Anterior cingulate cortex (tissue), 58 donors: ENCODE measurements at regions not wholly inside any gene's neighbourhood (a gene's known extent, or its start where the extent isn't known, plus 50 kb on each side); places are given as distances from the start of the nearest gene placed in this dataset.

Experiments used
- DNase-seq, 58 donors: peaks; one replicate each; lab custom pipeline; 2025; lab: John Stamatoyannopoulos, UW

DNA sequence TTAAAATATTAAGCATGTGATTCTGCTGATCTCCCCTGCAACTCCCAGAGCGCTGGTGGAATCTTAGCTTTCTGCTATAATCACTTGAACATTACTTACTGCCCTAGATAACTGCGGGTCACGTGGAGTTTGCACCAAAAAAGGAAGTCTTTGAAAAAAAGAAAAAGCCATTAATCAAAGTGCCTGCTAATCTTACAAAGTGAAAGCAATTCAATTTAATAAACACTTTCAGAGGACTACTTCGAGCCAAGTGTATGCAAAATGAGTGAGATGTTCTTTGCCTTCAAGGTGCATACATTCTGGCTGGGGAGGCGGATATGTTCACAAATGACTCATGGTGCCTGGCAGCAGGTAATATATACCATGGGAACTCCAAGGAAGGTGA, 109.9 kb upstream of the GAP43 start:
- DNase-seq, result no peak

DNA sequence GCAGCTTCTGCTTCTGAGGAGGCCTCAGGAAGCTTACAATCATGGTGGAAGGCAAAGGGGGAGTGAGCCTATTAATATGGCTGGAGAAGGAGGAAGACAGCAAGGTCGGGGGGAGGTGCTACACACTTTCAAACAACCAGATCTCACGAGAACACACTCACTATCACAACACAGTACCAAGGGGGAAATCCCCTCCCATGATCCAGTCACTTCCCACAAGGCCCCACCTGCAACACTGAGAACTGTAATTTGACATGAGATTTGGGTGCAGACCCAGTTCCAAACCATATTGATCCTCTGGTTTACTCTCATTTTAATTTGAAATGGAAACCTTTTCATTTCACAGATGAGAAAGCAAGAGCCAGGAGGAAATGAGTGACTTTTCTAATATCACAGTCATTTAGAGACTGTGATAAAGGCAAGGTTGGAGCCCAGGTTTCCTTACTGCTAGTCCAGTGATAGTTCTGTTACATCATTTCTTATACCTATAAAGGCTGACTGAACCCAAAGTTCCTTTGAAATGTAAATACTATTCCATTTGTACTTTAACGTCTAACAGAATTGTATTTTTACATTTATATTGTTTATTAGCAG, 105.8 kb upstream of the GAP43 start:
- DNase-seq, result no peak

DNA sequence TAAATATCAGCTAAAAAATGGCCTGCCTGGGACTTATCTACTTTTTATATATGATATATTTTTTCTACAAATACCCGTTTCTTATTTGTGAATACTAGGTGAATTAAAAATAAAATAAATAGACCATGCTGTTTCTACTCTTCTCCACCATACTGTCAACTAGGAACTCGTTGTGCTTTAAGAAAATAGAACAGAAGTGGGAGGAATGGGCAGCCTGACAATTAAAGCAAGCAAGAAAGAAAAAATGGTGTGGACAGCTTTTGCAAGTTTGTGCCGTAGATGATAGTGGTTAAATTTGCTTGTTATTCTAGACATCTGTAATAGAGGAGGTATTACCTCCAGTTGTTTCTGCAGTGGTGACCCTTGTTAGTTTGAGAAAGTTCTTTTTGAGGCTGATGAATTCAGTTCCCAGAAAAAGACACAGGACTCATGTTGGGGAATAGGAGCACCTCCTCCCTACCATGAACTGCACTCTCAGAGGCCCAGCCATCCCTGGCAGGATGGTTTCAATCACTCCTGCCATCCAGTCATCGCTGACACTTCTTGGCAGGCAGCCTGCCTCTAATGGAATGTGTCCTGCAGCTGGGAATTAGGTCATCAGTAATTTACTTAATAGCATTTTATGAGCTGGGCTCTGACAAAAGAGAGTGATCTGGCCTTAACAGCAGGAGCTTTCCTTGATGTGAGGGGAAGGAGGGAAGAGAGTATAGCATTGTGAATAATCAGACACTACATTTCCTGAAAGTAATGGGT, 105.0 kb upstream of the GAP43 start:
- DNase-seq, result peak in 8 of 58 donors; percentile 3 to 31 (median 12)

DNA sequence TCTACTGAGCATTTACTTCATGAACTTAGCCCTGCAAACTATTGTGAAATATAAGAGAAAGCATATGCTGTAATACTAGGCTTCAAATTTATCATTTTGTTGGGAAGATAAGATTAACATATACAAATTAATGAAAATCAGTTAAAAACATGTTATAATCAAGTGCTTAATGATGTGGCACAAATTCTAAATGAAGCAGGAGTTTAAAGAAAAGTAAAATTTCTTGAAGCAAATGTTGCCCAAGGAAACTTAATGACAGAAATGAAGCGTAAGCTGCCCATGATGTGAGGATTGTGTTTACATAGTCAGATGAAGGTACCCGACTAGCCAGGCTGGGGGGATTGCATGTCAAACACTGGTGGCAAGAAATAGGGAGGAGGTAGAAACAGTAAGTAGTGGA, 103.1 kb upstream of the GAP43 start:
- no peak for DNase-seq

DNA sequence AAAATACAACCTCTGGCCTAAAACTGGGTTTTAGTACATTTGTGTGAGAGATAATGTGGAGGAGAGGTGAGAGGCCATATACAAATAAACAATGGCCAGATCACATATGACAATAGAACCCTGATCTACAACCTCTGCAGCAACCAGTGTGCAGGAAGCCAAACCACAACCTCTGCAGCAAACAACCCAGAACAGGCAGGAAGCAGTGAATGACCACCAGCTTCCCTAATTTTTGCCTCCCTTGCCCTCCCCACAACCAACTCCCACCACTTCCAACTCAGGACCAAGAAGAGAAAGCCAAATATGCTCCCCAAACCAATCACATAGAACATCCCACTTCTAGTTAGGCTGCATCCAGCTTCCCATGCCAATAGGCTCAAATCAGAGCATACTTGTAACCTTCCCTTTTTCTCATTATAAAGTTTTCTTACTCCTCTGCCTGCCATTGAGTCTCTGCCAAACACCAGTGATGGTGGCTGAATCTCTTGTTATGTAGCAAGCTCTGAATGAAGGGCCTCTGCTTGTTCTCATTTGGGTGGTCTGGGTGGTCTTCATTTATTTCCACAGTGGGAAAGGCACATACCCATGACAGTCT, 102.6 kb upstream of the GAP43 start:
- no peak for DNase-seq

DNA sequence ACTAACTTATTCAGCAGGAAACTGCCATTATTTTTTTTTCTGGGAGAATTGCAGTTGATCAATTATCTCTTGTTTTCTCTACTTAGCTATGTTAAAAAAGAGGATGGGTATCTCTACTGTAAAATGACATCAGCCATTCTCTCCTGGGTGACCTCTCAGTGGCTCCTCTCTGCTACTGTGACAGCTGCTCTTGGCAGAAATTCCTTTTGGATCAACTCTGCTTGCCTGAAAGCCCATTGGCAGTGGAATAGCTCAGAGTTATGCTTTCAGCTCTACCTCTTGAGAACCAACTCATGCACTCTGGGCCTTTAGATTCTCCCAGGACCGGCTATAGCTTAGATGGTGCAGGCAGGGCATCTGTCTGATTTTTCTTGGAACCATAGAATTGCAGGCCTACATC, 99.9 kb upstream of the GAP43 start:
- DNase-seq, result no peak

DNA sequence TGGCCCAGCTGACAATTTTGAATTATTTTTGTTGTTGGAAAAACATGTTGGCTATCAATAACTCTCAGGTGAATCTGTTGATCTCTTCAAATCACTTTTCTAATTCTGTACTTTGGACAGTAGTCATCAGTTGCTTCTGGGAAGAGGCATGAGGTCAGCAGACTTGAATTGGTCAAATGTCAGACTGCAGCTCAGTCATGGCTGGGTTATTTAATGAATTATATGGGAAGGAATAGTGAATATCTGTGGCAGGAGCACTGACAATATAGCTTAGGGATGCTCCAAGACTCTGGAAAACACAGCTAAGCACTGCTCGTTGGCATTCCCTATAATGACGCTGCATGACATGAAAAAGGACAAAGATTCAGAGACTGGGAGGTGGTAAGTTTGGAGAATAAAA, 98.8 kb upstream of the GAP43 start:
- no peak for DNase-seq

DNA sequence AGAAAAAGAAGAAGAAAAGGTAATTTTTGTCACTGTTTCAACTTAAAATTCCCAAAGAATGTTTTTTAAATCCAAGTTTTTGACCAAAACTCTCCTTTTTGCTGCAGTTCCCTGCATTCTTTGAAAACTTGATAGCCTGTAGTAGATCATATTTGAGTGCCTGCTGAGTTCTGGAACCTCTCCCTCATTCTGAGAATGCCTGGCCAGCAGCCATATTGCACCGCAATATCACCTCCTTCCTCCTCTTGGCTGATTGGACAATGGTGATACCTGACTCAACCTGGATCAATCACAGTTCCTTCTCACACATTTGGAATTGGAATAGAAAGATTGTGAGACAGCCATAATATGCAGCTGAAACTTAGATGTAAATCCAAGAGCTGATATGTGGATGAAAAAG, 97.6 kb upstream of the GAP43 start:
- peak in 1 of 58 donors; percentile 2 for DNase-seq

DNA sequence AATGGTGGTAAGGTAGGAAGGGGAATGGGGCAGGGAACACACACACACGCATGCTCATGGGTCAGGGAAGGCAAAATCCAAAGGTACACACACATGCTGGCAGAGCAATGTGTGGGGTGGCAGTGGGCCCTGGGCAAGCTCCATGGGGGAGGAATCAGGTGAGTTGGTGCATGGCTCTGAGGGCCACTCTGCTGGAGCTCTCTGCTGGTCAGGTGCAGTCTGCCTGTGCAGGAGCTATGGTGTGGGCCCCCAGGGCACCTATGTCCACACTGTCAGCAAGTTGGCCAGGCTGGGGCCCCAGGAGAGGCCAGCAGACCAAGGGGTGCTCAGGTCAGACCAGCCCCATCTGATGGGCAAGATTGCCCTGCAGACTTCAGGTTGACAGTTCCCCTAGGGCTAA, 90.1 kb upstream of the GAP43 start:
- no peak for DNase-seq

DNA sequence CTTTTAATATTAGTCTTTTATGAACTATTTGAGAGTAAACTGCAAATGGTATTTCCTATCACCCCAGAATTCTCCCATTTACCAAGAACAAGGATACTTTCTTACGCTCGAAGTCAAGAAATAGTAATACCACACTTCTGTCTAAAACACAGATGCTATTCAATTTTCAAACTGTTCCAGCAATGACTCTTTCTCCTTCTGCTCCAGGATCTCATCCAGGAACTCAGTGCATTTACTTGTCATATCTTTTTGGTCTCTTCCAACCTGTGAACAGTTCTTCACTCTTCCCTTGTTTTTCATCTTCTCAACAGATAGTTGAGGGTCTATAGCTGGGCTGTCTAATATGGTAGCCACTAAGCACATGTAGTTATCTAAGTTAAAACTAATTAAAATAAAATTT, 87.1 kb upstream of the GAP43 start:
- DNase-seq, result no peak

DNA sequence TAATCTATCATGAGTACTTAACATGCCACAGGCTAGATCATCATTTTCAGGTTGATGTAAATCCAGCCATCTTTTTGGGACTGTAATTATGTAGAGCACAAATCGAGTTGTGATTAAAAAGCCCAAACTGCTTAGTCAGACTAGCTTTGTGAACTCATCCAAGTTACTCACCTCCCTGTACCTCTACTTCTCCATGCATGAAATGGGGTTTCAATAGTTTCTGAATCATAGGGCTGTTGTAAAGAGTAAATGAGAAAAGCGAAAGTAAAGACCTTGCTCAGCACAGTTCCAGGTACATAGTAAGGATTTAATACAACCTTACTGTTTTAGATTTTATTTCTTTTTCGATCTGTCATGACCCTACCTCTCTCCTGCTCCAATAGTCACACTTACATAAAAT, 85.6 kb upstream of the GAP43 start:
- DNase-seq, result no peak

DNA sequence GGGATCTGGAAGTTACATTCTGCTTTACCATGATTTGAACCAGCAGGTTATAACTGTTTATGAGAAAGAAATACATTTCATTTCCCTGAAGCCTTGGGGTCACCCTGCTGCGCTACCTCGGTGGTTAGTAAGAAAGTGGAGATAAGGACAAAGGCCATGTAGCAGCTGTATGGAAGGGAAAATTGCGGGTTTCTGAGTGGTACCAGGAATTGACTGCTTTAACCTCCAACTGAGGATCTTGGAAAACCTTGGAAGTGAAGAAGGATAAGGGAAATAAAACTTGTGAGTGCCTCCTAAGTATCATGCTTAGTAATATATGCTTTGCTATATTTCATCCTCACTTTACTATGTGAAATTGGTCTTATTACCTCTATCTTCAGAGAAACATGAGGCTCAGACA, 76.1 kb upstream of the GAP43 start:
- DNase-seq, result no peak

DNA sequence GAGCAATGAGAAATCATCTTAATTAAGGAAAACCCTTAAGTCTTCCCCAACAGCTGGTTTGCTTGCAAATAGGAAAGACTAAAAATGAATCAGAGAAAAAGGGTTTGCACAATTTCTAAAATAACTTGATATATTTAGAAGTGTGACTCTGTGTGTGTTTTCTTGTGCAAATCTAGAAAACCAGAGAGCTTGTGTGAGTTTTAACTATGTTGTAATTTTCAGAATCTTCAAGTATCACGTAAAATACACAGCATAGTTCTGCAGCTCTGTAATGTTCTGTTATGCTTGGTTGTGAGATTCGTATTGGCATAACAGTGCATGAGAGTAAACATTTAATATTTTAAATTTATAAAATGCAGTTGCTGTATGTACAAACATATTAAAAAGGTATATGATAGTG, 74.7 kb upstream of the GAP43 start:
- no peak for DNase-seq

DNA sequence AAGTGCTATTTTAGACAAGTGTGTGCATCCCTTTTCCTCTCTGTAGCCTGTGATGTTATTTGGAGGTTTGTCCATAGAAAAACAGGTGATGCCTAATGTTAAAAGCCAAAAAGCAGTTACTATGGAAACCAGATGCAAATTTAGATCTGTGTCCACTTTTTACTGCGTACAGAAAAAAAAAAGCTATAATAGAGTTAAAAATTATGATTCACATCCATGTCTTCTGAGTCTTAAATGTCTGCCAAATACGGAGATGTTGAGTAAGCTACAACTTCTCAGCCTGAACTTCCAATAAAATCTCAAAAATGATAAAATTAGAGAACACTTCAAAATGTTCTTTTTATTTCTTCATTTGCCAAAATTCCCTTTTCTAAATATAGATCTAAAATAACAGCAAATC, 74.2 kb upstream of the GAP43 start:
- DNase-seq, result no peak

DNA sequence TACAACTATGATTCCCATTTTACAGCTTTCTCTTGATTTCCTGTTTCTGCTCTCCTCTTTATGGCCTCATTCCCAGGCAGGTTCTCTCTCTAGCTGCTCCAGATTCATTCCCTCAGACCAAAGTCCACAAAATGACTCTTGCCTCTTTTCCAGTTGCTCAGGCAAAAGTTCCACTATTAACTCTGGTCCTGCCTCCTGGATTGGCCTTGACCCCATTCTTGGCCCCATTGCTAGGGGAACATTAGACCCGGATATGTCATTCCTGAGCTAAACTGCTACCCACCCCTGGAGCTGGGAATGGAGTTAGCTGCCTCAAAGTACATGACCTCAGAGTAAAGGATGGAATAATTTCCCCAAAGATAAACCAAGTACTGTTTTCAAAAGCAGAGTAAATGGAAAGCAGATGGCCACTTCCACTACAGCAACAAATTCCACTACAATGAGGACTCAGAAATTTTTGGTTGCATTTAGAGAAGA, 73.0 kb upstream of the GAP43 start:
- DNase-seq, result peak in 1 of 58 donors; percentile 0

DNA sequence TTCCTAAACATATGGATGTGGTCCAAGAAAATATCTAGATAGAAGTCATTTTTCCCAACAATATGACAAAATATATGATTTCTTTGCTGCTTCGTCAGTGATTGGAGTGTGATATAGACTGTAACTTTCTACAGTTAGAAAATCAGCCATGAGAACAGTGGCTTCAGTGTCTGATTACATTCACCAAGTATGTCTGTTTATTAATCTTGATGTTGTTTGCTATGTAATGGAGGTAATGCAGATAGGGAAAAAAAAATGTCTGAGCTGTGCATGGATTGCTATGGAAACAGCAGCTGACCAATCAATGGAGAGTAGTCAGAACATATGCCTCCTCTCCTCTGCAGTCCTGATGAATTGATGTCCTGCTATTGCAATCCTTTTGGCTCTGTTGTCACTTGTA, 72.3 kb upstream of the GAP43 start:
- peak in 2 of 58 donors; percentile 1 to 2 for DNase-seq

DNA sequence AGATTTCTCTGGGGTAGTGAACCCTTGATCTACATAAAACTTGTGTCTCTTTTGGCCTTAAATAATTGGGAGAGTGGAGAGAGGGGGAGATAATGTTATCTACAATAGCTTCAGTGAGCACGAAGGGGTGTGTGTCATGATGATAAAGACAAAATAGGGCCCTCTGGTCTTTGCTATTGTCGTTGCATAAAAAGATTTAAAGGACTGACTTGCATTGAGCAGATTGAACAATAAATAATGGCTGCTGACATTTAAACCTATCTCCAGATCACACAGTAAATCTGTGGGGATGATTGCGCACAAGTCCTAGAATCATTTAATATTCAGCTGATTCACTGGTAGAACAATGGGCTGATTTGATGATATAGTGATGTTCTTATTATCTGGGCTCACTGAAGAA, 71.3 kb upstream of the GAP43 start:
- DNase-seq, result no peak

DNA sequence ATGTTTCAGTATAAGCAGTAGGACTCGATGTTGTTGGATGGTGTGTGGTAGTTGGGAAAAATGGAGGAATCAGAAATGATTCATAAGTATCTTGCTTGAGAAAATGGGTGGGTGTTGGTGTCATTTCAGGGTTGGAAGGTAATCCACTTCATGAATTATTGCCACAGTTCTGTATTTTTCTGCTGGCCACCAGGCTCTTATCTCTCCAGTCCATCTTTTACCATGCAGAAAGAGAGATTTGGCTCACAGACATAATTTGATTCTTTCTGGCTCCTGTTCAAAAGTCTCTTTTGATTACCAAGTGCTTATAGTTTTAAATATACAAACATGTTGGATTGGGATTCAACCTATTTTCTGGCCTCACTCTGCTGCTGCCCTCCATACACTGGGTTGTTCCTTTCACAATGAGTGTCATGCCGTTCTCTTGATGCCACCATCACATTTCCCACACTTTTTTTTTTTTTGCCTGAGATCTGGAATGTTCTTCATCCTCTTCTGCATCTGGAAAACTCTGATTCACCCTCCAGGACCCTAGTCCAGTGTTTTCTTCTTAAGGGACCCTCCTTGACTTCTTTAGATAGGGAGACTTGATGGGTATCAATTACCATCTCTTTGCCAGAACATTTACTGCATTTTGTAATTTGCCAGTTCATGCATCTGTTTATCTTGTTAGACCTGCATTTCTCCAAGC, 69.4 kb upstream of the GAP43 start:
- no peak for DNase-seq

DNA sequence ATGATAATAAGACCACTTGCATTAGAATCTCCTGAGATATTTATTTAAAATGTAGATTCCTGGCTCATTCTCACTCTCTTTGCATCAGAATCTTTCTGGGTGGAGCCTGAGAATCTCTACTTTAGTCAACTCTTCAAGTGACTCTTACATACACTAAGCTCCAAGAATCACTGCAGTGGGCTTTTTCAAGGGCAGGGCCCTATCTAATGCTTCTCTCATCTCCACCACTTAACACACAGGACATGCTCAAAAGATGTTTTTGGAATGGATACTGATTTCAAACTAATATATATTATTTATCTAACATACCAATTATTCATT, 68.9 kb upstream of the GAP43 start:
- no peak for DNase-seq

DNA sequence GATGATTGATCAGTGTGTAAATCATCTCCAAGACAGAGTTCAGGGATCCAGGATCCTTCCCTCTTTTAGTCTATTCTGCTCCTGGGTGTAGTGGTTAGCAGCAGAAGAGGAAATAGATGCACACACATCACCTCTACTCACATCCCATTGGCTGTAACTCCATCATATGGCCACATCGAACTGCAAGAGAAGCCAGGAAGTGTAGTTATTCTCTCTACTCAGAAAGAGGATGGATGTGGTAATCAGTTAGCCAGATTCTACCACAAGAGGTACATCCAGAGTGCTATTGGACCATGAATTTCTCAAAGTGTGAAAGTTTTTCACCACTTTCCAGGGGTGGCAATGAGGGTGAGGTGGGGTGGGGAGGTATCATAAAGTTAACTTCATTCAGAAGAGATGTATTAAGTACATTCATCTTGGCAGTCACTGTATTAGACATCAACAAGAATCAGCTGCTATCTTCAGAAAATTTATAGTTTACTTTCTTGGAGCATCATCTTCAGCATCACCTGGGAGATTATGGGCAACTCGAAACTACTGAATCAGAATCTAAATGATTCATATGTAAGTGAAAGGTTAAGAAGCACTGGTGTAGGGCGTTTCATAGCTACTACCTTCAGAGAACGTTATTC, 60.6 kb upstream of the GAP43 start:
- DNase-seq, result no peak

DNA sequence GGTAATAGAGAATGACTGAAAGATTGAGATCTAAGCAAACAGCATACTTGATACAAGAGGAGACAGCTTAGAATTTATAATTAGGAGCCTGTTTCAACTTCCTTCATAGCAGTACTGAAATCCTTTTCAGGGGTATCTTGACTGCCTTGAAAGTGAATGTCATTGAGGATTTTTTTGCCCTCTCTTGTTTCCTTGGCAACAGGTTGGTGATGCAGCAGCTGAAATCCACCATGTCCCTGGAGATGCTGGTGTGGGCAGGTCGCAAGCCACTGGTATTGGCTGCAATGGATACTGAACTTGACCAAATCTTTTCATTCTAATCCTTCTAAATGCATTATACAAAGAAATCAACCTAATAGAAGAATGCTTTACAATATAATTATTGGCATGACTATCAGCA, 59.3 kb upstream of the GAP43 start:
- no peak for DNase-seq
